H9 (cell line): ENCODE measurements at regions not wholly inside any gene's neighbourhood (a gene's known extent, or its start where the extent isn't known, plus 50 kb on each side); places are given as distances from the start of the nearest gene placed in this dataset.

Source experiments
- DNase-seq: peaks from one replicate; pipeline ENCODE4 v3.0.0-alpha.2; 2017
- H2AFZ ChIP-seq: one replicate; pipeline ENCODE4 v1.6.1; 2013; ENCODE audit warnings: mild to moderate bottlenecking, low read length, control low read depth, moderate library complexity
- H2AK5ac ChIP-seq: 2 replicates; pipeline ENCODE4 v1.6.1; 2013; ENCODE audit warnings: low read length, control low read depth, mixed read lengths; ENCODE audit not compliant: insufficient read length
- H2BK120ac ChIP-seq: one replicate; pipeline ENCODE4 v1.6.1; 2013; ENCODE audit warnings: low read depth, mild to moderate bottlenecking, low read length, control low read depth, inconsistent platforms; ENCODE audit not compliant: poor library complexity, severe bottlenecking
- H2BK12ac ChIP-seq: 2 replicates; pipeline ENCODE4 v1.6.1; 2013; ENCODE audit warnings: low read length, control low read depth, mixed read lengths, low read depth; ENCODE audit not compliant: insufficient read length
- H2BK15ac ChIP-seq: 2 replicates; pipeline ENCODE4 v1.6.1; 2013; ENCODE audit warnings: low read depth, low read length, control low read depth
- H2BK20ac ChIP-seq: one replicate; pipeline ENCODE4 v1.6.1; 2013; ENCODE audit warnings: low read depth, mild to moderate bottlenecking, low read length, control low read depth, inconsistent platforms; ENCODE audit not compliant: poor library complexity, severe bottlenecking
- H2BK5ac ChIP-seq: 2 replicates; pipeline ENCODE4 v1.6.1; 2013; ENCODE audit warnings: low read length, control low read depth, mixed read lengths; ENCODE audit not compliant: insufficient read length
- H3K14ac ChIP-seq: 2 replicates; pipeline ENCODE4 v1.6.1; 2013; ENCODE audit warnings: low read length, control low read depth; ENCODE audit not compliant: insufficient read depth
- H3K18ac ChIP-seq: 2 replicates; pipeline ENCODE4 v1.6.1; 2013; ENCODE audit warnings: low read depth, mild to moderate bottlenecking, mixed read lengths, low read length, control low read depth; ENCODE audit not compliant: insufficient read length
- H3K23ac ChIP-seq: 2 replicates; pipeline ENCODE4 v1.6.1; 2013; ENCODE audit warnings: low read length, control low read depth, mixed read lengths, low read depth; ENCODE audit not compliant: insufficient read length
- H3K23me2 ChIP-seq: 2 replicates; pipeline ENCODE4 v1.6.1; 2013; ENCODE audit warnings: low read depth, mild to moderate bottlenecking, mixed read lengths, low read length, control low read depth; ENCODE audit not compliant: insufficient read length, poor library complexity, severe bottlenecking
- H3K27ac ChIP-seq: 2 replicates; pipeline ENCODE4 v1.5.1; 2013; ENCODE audit warnings: low read length, control low read depth, mixed read lengths, low read depth; ENCODE audit not compliant: insufficient read length
- H3K27me3 ChIP-seq: 2 replicates; pipeline ENCODE4 v1.6.1; 2013; ENCODE audit warnings: low read length, control low read depth, inconsistent platforms; ENCODE audit not compliant: insufficient read depth
- H3K4ac ChIP-seq: 2 replicates; pipeline ENCODE4 v1.6.1; 2013; ENCODE audit warnings: low read depth, mild to moderate bottlenecking, control low read depth, inconsistent platforms, low read length, moderate library complexity
- H3K4me1 ChIP-seq: 2 replicates; pipeline ENCODE4 v1.6.1; 2013; ENCODE audit warnings: low read length, control low read depth, inconsistent platforms; ENCODE audit not compliant: insufficient read depth
- H3K4me2 ChIP-seq: 2 replicates; pipeline ENCODE4 v1.6.1; 2013; ENCODE audit warnings: low read length, control low read depth, mixed read lengths; ENCODE audit not compliant: insufficient read length, insufficient read depth
- H3K56ac ChIP-seq: 2 replicates; pipeline ENCODE4 v1.6.1; 2013; ENCODE audit warnings: low read depth, mild to moderate bottlenecking, mixed read lengths, low read length, control low read depth; ENCODE audit not compliant: insufficient read length
- H3K79me1 ChIP-seq: 2 replicates; pipeline ENCODE4 v1.6.1; 2013; ENCODE audit warnings: low read depth, mild to moderate bottlenecking, moderate library complexity, low read length, control low read depth, inconsistent platforms; ENCODE audit not compliant: insufficient read depth, poor library complexity, severe bottlenecking
- H3K79me2 ChIP-seq: 2 replicates; pipeline ENCODE4 v1.6.1; 2013; ENCODE audit warnings: low read length, control low read depth, inconsistent platforms; ENCODE audit not compliant: insufficient read depth
- H3K9ac ChIP-seq: 2 replicates; pipeline ENCODE4 v1.6.1; 2013; ENCODE audit warnings: low read length, control low read depth, mixed read lengths; ENCODE audit not compliant: insufficient read length; ENCODE audit errors: extremely low read depth
- H3K9me3 ChIP-seq: one replicate; pipeline ENCODE4 v1.6.1; 2013; ENCODE audit warnings: low read depth, low read length, inconsistent platforms; ENCODE audit not compliant: control insufficient read depth
- H3T11ph ChIP-seq: one replicate; pipeline ENCODE4 v1.6.1; 2013; ENCODE audit warnings: mild to moderate bottlenecking, low read length, control low read depth, inconsistent platforms
- H4K20me1 ChIP-seq: one replicate; pipeline ENCODE4 v1.6.1; 2013; ENCODE audit not compliant: control insufficient read depth, insufficient read length, insufficient read depth
- H4K5ac ChIP-seq: 2 replicates; pipeline ENCODE4 v1.6.1; 2013; ENCODE audit warnings: low read depth, mild to moderate bottlenecking, mixed read lengths, low read length, control low read depth; ENCODE audit not compliant: insufficient read length
- H4K8ac ChIP-seq: replicated peaks from 2 replicates; pipeline ENCODE4 v1.6.1; 2013; ENCODE audit warnings: low read length, control low read depth, mixed read lengths, low read depth; ENCODE audit not compliant: insufficient read length
- H4K91ac ChIP-seq: 2 replicates; pipeline ENCODE4 v1.6.1; 2013; ENCODE audit warnings: low read depth, mild to moderate bottlenecking, moderate library complexity, mixed read lengths, low read length, control low read depth; ENCODE audit not compliant: insufficient read length
- H3K27ac Mint-ChIP-seq, 3 experiments: 2 replicates in 2 of 3; 3 replicates in 1 of 3; pipeline ENCODE4 v1.8.0; 2020 to 2021; ENCODE audit warnings: mixed read lengths in 3 of 3, mild to moderate bottlenecking in 1 of 3, moderate library complexity in 1 of 3
- H3K27me3 Mint-ChIP-seq: 2 replicates; pipeline ENCODE4 v1.8.0; 2021; ENCODE audit warnings: low read depth, mild to moderate bottlenecking, moderate library complexity, mixed read lengths
- H3K36me3 Mint-ChIP-seq, 3 experiments: 2 replicates in 2 of 3; 3 replicates in 1 of 3; pipeline ENCODE4 v1.8.0; 2020 to 2021; ENCODE audit warnings: low read depth in 3 of 3, mixed read lengths in 3 of 3; ENCODE audit not compliant: insufficient read depth in 1 of 3
- H3K4me1 Mint-ChIP-seq, 2 experiments: 2 replicates each; pipeline ENCODE4 v1.8.0; 2020; ENCODE audit warnings: mixed read lengths in 2 of 2
- H3K4me3 Mint-ChIP-seq, 2 experiments: 2 replicates in 1 of 2; 3 replicates in 1 of 2; pipeline ENCODE4 v1.8.0; 2020 to 2021; ENCODE audit warnings: mild to moderate bottlenecking in 2 of 2, mixed read lengths in 2 of 2, moderate library complexity in 1 of 2
- H3K9me3 Mint-ChIP-seq, 2 experiments: 2 replicates in 1 of 2; 3 replicates in 1 of 2; pipeline ENCODE4 v1.8.0; 2020; ENCODE audit warnings: mild to moderate bottlenecking in 2 of 2, mixed read lengths in 2 of 2, moderate library complexity in 1 of 2
- CTCF ChIP-seq: fragments of 200-600 bp; sonication (generic); conservative IDR thresholded peaks from 3 replicates; pipeline ENCODE4 v1.8.0; 2021; ENCODE audit warnings: antibody characterized with exemption, mild to moderate bottlenecking
- WGBS: extraction: QIAGEN DNeasy Blood & Tissue Kit; methylation state at CpG from one replicate; pipeline ENCODE4 v1.1.7; 2013; ENCODE audit warnings: missing lambda C conversion rate, low lambda C conversion rate, mixed read lengths; ENCODE audit not compliant: insufficient read length; ENCODE audit errors: extremely low coverage; 5-methylcytosine and 5-hydroxymethylcytosine counted together

- Histone ChIP-seq H4K20me1 (no peaks in the 10 kb centered on the region), H3T11ph (no peak overlapping the region), H2AFZ (no peak overlapping the region), H2BK12ac (no peak overlapping the region), H2AK5ac (no peak overlapping the region), H2BK20ac (no peak overlapping the region), H3K23me2 (no peaks in the 10 kb centered on the region), H4K91ac (no peak overlapping the region), H3K4me1 (no peaks in the 10 kb centered on the region), H3K23ac (no peak overlapping the region), H3K9me3 (no peaks in the 10 kb centered on the region), H3K18ac (no peak overlapping the region), H3K9ac (no peak overlapping the region), H3K4me2 (no peak overlapping the region), H3K79me1 (no peaks in the 10 kb centered on the region), H3K27ac (no peak overlapping the region), H3K27me3 (no peaks in the 10 kb centered on the region), H3K56ac (no peak overlapping the region), H2BK15ac (no peak overlapping the region), H3K4ac (no peak overlapping the region), H2BK5ac (no peak overlapping the region), H3K79me2 (no peaks in the 10 kb centered on the region), H4K8ac (no peak overlapping the region), H2BK120ac (no peak overlapping the region), H3K14ac (no peak overlapping the region), H4K5ac (no peak overlapping the region)
- Mint-ChIP-seq H3K9me3 (peaks cover 0 to 3% of the 10 kb centered on the region in 2 experiments; a peak in 3 of 5 replicates), H3K36me3 (no peaks in the 10 kb centered on the region), H3K4me1 (0 out of 4 replicates have a peak, but pooled peaks cover 0 to 2% of the 10 kb centered on the region in 2 experiments), H3K27me3 (no peaks in the 10 kb centered on the region), H3K4me3 (no peak overlapping the region), H3K27ac (no peak overlapping the region)
- WGBS, result no CpG with 5 or more reads among the region's 3 CpGs
- no peak for TF ChIP-seq CTCF
- DNase-seq, result no peak
These were observed 432.3 kb downstream of the SUCLG1 start for GRCh38 chr2:84026818-84027217.
